Activated CD4-positive, alpha-beta T cell treated with anti-CD3 and anti-CD28 coated beads for 36 hours (primary cell): ENCODE measurements at regions not wholly inside any gene's neighbourhood (a gene's known extent, or its start where the extent isn't known, plus 50 kb on each side); places are given as distances from the start of the nearest gene placed in this dataset.
A peak's percentile ranks its signal among the peaks of the same experiment; 100 is the strongest.
"Not testable (repeated sequence)": the region's sequence is repeated elsewhere in the genome, so short reads cannot be mapped to it uniquely, and the experiment has no call there.

Experiments
- ATAC-seq: fragments of 200-7000 bp; cut with Tn5 transposase; one replicate; pipeline ENCODE4 v1.10.0; 2021; ENCODE audit warnings: mild to moderate bottlenecking, moderate library complexity
- CTCF ChIA-PET: fragments of 350-600 bp; sonication (Branson Sonifier 250); formaldehyde crosslinking; loops from one replicate; lab custom pipeline; 2021; ENCODE audit warnings: antibody characterized with exemption; lab: Charles Lee
- POLR2A ChIA-PET: fragments of 350-600 bp; sonication (Branson Sonifier 250); formaldehyde crosslinking; loops from one replicate; lab custom pipeline; 2021; ENCODE audit warnings: antibody characterized with exemption, inconsistent platforms; lab: Charles Lee
- DNase-seq: peaks from one replicate; pipeline ENCODE4 v3.0.0-alpha.2; 2020
- H3K27ac Mint-ChIP-seq: one replicate; pipeline ENCODE4 v1.8.0; 2021; ENCODE audit warnings: mixed read lengths
- H3K27me3 Mint-ChIP-seq: one replicate; pipeline ENCODE4 v1.8.0; 2021; ENCODE audit warnings: mixed read lengths
- H3K36me3 Mint-ChIP-seq: one replicate; pipeline ENCODE4 v1.8.0; 2021; ENCODE audit warnings: low read depth, mixed read lengths
- H3K4me1 Mint-ChIP-seq: one replicate; pipeline ENCODE4 v1.8.0; 2021; ENCODE audit warnings: mixed read lengths
- H3K4me3 Mint-ChIP-seq: one replicate; pipeline ENCODE4 v1.8.0; 2021; ENCODE audit warnings: mild to moderate bottlenecking, moderate library complexity, mixed read lengths
- H3K9me3 Mint-ChIP-seq: one replicate; pipeline ENCODE4 v1.8.0; 2021; ENCODE audit warnings: low read depth, mixed read lengths
- intact Hi-C, 2 experiments: fragments of 100-400 bp; cut with DNase I in 1 of 2; cut with micrococcal nuclease in 1 of 2; formaldehyde crosslinking; loops; one replicate each; pipeline versions ENCODE4 v1.14.2 to v1.15.1; 2022 to 2024; cut with DNase I, micrococcal nuclease

GRCh38 chr1:222061711-222062359 is 319.9 kb upstream of the DUSP10 start:
- intact Hi-C loops, result no loop called here
- Mint-ChIP-seq H3K4me1 (peaks cover 4% of the 10 kb centered on the region), H3K9me3 (peaks cover 10% of the 10 kb centered on the region), H3K4me3 (no peak overlapping the region), H3K27me3 (no peaks in the 10 kb centered on the region), H3K36me3 (no peaks in the 10 kb centered on the region), H3K27ac (no peak overlapping the region)
- CTCF ChIA-PET, result no interaction called here
- no peak for ATAC-seq
- POLR2A ChIA-PET, result no interaction called here
- DNase-seq, result no peak

- DNase-seq, result no peak
- Mint-ChIP-seq H3K4me3 (no peak overlapping the region), H3K36me3 (no peaks in the 10 kb centered on the region), H3K27me3 (no peaks in the 10 kb centered on the region), H3K9me3 (peaks cover 7% of the 10 kb centered on the region), H3K4me1 (peaks cover 4% of the 10 kb centered on the region), H3K27ac (no peak overlapping the region)
- POLR2A ChIA-PET, result no interaction called here
- no peak for ATAC-seq
- CTCF ChIA-PET, result interaction anchor here (0.5 kb wide), 1 partner anchor 638 kb away, joined by 3 read pairs; no protein-coding TSS in a partner anchor
- intact Hi-C loops, result no loop called here
Measured at GRCh38 chr1:222060210-222060916, 318.5 kb upstream of the DUSP10 start.

- Mint-ChIP-seq H3K9me3 (no peaks in the 10 kb centered on the region), H3K36me3 (no peaks in the 10 kb centered on the region), H3K4me1 (peaks cover 4% of the 10 kb centered on the region), H3K4me3 (no peak overlapping the region), H3K27me3 (no peaks in the 10 kb centered on the region), H3K27ac (no peak overlapping the region)
- ATAC-seq, result no peak
- CTCF ChIA-PET, result interaction anchor here (0.5 kb wide), 1 partner anchor 492 kb away, joined by 3 read pairs; no protein-coding TSS in a partner anchor
- intact Hi-C loops, result no loop called here
- no peak for DNase-seq
- POLR2A ChIA-PET, result no interaction called here
Measured at GRCh38 chr1:222058249-222058648, 316.4 kb upstream of the DUSP10 start.

- no peak overlapping the region for H3K4me3 Mint-ChIP-seq
- POLR2A ChIA-PET, result no interaction called here
- no peak overlapping the region for H3K27ac Mint-ChIP-seq
- DNase-seq (peak; percentile 18), ATAC-seq (peak; percentile 74)
- CTCF ChIA-PET, result no interaction called here
- intact Hi-C loops, result no loop called here
- H3K27me3 Mint-ChIP-seq, result no peaks in the 10 kb centered on the region
- no peaks in the 10 kb centered on the region for H3K36me3 Mint-ChIP-seq
- peaks cover 4% of the 10 kb centered on the region for H3K4me1 Mint-ChIP-seq
- H3K9me3 Mint-ChIP-seq, result no peaks in the 10 kb centered on the region
Measured at GRCh38 chr1:222057162-222057561, 315.3 kb upstream of the DUSP10 start.

- Mint-ChIP-seq H3K36me3 (no peaks in the 10 kb centered on the region), H3K4me3 (no peak overlapping the region), H3K4me1 (peaks cover 10% of the 10 kb centered on the region), H3K9me3 (no peaks in the 10 kb centered on the region), H3K27me3 (no peaks in the 10 kb centered on the region), H3K27ac (no peak overlapping the region)
- CTCF ChIA-PET, result no interaction called here
- POLR2A ChIA-PET, result no interaction called here
- no peak for ATAC-seq
- intact Hi-C loops, result no loop called here
- DNase-seq, result no peak
Measured at GRCh38 chr1:222054416-222054815, 312.5 kb upstream of the DUSP10 start.

- Mint-ChIP-seq H3K27ac (no peak overlapping the region), H3K36me3 (no peaks in the 10 kb centered on the region), H3K4me1 (peaks cover 10% of the 10 kb centered on the region), H3K9me3 (no peaks in the 10 kb centered on the region), H3K27me3 (no peaks in the 10 kb centered on the region), H3K4me3 (no peak overlapping the region)
- CTCF ChIA-PET, result no interaction called here
- intact Hi-C loops, result no loop called here
- ATAC-seq (no peak), DNase-seq (no peak)
- POLR2A ChIA-PET, result no interaction called here
Measured at GRCh38 chr1:222053790-222054294, 312.0 kb upstream of the DUSP10 start.

GRCh38 chr1:222051311-222051710 is 309.4 kb upstream of the DUSP10 start:
- H3K9me3 Mint-ChIP-seq, H3K27me3 Mint-ChIP-seq, intact Hi-C loops, H3K36me3 Mint-ChIP-seq, H3K27ac Mint-ChIP-seq, CTCF ChIA-PET, H3K4me3 Mint-ChIP-seq: not testable (repeated sequence)
- DNase-seq (peak; percentile 47), ATAC-seq (peak; percentile 81)
- POLR2A ChIA-PET, result interaction anchor here (0.6 kb wide), 1 partner anchor 620 kb away, joined by 3 read pairs; no protein-coding TSS in a partner anchor
- H3K4me1 Mint-ChIP-seq, result peaks cover 15% of the 10 kb centered on the region

GRCh38 chr1:222049661-222050060 is 307.8 kb upstream of the DUSP10 start:
- CTCF ChIA-PET, result interaction anchor here (0.6 kb wide), 1 partner anchor 46 kb away, joined by 3 read pairs; no protein-coding TSS in a partner anchor

GRCh38 chr1:222049176-222049575 is 307.3 kb upstream of the DUSP10 start:
- ATAC-seq (no peak), DNase-seq (no peak)
- CTCF ChIA-PET, result no interaction called here
- no peaks in the 10 kb centered on the region for H3K36me3 Mint-ChIP-seq
- H3K27me3 Mint-ChIP-seq, result no peaks in the 10 kb centered on the region
- POLR2A ChIA-PET, result no interaction called here
- H3K4me3 Mint-ChIP-seq, result no peak overlapping the region
- intact Hi-C loops, result no loop called here
- peaks cover 15% of the 10 kb centered on the region for H3K4me1 Mint-ChIP-seq
- no peak overlapping the region for H3K27ac Mint-ChIP-seq
- no peaks in the 10 kb centered on the region for H3K9me3 Mint-ChIP-seq

More at GRCh38 chr1:222049661-222050060, 307.8 kb upstream of the DUSP10 start:
- H3K27ac Mint-ChIP-seq, H3K36me3 Mint-ChIP-seq, DNase-seq, H3K4me3 Mint-ChIP-seq, intact Hi-C loops, H3K27me3 Mint-ChIP-seq, H3K9me3 Mint-ChIP-seq, POLR2A ChIA-PET, ATAC-seq: not testable (repeated sequence)
- peaks cover 15% of the 10 kb centered on the region for H3K4me1 Mint-ChIP-seq

GRCh38 chr1:222048094-222048595 is 306.3 kb upstream of the DUSP10 start:
- intact Hi-C loops, result no loop called here
- Mint-ChIP-seq H3K27me3 (no peaks in the 10 kb centered on the region), H3K4me1 (peaks cover 15% of the 10 kb centered on the region), H3K27ac (no peak overlapping the region), H3K9me3 (no peaks in the 10 kb centered on the region), H3K4me3 (no peak overlapping the region), H3K36me3 (no peaks in the 10 kb centered on the region)
- ChIA-PET CTCF (interaction anchor here (0.7 to 0.9 kb wide), 2 partner anchors 72 to 417 kb away, joined by 3 read pairs; no protein-coding TSS in a partner anchor), POLR2A (no interaction called here)
- no peak for DNase-seq
- no peak for ATAC-seq

- no peaks in the 10 kb centered on the region for H3K9me3 Mint-ChIP-seq
- H3K36me3 Mint-ChIP-seq, result no peaks in the 10 kb centered on the region
- H3K4me1 Mint-ChIP-seq, result peaks cover 15% of the 10 kb centered on the region
- no peak overlapping the region for H3K27ac Mint-ChIP-seq
- intact Hi-C loops, result no loop called here
- CTCF ChIA-PET, result no interaction called here
- H3K4me3 Mint-ChIP-seq, result no peak overlapping the region
- DNase-seq (no peak), ATAC-seq (no peak)
- H3K27me3 Mint-ChIP-seq, result no peaks in the 10 kb centered on the region
- POLR2A ChIA-PET, result no interaction called here
Measured at GRCh38 chr1:222047366-222047765, 305.5 kb upstream of the DUSP10 start.
